HG03432 (cell line): ENCODE measurements at regions not wholly inside any gene's neighbourhood (a gene's known extent, or its start where the extent isn't known, plus 50 kb on each side); places are given as distances from the start of the nearest gene placed in this dataset.

ENCODE experiments used
- ATAC-seq: cut with Tn5 transposase; IDR thresholded peaks from one replicate; pipeline ENCODE4 v1.9.1; 2021; ENCODE audit warnings: mild to moderate bottlenecking, moderate library complexity; ENCODE audit not compliant: unreplicated experiment

DNA sequence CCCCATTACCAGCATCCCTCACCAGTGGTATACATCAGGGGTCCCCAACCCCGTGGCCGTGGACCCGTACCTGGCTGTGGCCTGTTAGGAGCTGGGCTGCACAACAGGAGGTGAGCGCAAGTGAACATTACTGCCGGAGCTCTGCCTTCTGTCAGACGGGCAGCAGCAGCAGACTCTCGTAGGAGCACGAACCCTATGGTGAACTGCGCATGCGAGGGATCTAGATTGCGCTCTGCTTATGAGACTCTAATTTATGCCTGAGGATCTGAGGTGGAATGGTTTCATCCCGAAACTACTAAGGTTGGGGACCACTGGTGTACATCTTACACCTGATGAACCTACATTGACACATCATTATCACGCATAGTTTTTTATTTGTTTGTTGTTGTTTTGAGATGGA, 52.8 kb upstream of the DHX15 start:
- ATAC-seq: no peak

- no peak for ATAC-seq
Measured at GRCh38 chr4:24638396-24638875, 54.1 kb upstream of the DHX15 start.

- ATAC-seq: no peak
Measured at GRCh38 chr4:24639714-24640113, 55.4 kb upstream of the DHX15 start.

DNA sequence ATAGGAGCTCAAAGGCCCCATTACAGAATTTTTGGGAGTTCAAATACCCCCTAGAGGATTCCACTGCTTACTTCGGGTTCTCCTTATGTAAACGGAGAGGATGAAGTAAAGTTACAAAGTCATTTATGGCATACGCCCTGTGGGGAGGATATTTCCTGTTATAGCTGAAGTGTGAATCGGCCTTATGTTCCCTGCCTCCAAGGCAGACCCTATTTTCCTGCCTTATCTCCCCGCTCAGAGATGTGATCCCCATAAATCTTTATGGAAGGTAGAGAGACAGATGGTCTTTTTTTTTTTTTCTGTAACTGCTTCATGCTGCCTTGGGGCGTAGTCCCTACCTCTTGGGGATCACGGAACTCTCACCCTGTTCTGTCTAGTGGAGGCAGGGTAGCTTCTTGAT, 56.0 kb upstream of the DHX15 start:
- no peak for ATAC-seq

- peak; percentile 72 for ATAC-seq
Measured at GRCh38 chr4:24642981-24643547, 58.7 kb upstream of the DHX15 start.

DNA sequence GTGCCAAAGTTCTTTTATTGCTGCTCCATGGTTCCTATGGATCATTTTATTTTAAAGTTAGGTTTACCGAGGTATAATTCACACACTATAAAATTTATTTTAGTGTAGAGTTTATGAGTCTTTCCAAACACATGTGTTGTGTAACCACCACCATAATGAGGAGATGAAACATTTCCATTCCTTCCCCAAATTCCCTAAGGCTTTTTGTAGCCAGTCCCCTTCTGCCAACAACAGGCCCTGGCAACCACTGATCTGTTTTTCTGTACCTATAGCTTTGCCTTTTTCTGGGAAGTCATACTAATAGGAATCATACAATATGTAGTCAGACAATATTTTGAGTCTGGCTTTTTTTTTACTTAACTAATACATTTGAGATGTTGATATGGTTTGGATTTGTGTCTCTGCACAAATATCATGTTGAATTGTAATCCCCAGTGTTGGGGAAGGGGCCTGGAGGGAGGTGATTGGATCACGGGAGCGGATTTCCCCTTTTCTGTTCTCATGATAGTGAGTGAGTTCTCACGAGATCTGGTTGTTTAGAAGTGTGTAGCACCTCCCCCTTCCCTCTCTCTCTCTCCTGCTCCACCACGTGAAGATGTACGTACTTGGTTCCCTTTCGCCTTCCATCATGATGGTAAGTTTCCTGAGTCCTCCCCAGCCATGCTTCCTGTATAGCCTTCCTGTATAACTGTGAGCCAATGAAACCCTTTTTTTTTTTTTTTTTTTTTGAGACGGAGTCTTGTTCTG, 59.6 kb upstream of the DHX15 start:
- no peak for ATAC-seq

DNA sequence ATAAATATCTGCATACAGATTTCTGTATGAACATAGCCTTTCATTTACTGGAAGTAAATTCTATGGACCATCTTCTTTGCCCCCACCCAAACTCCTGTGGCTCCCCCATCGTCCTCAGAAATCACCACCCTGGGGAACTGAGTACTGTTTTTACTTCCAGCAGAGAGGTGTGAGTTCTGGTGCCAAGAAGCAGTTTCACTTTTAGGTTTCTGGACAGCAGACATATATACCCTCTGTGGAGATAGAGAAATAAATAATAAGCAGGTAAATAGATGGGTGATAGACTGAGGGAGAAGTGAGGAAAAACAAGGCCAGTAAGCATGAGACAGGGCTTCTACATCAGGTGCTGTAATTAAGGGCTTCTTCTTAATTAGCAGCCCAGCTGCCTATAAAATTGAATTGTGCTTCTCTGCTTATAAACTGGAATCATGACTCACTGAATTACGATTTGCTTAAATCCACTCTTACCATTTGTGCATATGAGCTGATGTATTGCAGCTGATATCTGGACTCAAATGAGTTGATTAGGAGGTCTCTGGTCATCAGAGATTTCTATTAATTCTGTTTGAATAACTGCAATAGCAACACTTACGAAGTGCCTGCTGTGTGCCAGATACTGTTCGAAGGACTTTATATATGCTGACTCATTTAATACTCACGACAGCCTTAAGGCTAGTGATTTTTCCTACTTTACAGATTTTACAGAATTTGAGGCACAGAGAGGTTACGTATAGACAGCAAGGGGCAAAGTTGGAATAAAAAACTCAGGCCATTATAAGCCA, 60.8 kb upstream of the DHX15 start:
- no peak for ATAC-seq

- no peak for ATAC-seq
Measured at GRCh38 chr4:24645765-24646550, 61.6 kb upstream of the DHX15 start.

DNA sequence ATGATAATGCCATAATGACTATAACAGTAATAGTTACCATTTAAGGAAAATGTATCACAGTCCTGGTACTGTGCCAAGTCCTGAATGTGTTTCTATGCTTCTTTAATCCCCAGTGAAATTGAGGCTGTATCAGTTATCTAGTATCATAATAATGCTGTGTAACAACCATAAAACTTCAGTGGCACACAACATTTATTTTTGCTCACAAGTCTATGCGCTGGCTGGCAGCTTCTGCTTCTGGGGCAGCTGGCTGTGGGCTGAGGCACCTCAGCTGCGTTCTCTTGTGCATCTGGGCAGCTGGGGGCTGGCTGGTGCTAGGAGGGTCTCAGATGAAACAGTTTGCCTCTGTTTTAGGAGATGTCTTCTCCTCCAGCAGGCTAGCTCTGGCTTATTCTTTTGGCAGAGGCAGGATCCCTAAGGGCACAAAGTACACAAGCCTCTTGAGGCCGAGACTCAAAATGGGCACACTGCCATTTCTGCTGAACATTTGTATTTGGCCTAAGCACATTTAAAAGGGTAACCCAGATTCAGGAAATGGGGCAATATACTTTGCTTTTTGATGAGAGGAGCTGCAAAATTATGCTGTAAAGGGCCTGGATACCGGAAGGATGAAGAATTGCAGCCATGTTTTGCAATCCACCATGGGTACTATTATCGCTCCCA, 62.6 kb upstream of the DHX15 start:
- no peak for ATAC-seq

- ATAC-seq: no peak
Measured at GRCh38 chr4:24650849-24651640, 66.7 kb upstream of the DHX15 start.

- ATAC-seq: no peak
Measured at GRCh38 chr4:24655326-24655725, 71.0 kb upstream of the DHX15 start.

DNA sequence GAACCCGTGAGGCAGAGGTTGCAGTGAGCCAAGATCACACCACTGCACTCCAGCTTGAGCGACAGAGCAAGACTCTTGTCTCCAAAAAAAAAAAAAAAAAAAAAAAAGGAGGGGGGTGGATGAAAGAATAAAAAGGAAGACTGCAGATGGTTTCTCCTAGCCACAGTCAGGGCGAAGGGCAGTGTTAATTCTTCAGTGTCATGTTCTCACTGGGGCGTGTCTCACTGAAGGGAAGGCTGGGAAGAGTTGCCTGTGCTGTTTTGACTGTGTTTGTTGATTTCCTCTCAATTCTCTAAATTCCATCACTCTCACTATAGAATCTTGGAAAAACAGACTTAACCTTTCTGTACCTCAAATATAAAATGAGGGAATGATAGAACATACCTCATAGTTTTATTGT, 71.6 kb upstream of the DHX15 start:
- no peak for ATAC-seq

GRCh38 chr4:24656906-24657305, 72.6 kb upstream of the DHX15 start:
- ATAC-seq: no peak

DNA sequence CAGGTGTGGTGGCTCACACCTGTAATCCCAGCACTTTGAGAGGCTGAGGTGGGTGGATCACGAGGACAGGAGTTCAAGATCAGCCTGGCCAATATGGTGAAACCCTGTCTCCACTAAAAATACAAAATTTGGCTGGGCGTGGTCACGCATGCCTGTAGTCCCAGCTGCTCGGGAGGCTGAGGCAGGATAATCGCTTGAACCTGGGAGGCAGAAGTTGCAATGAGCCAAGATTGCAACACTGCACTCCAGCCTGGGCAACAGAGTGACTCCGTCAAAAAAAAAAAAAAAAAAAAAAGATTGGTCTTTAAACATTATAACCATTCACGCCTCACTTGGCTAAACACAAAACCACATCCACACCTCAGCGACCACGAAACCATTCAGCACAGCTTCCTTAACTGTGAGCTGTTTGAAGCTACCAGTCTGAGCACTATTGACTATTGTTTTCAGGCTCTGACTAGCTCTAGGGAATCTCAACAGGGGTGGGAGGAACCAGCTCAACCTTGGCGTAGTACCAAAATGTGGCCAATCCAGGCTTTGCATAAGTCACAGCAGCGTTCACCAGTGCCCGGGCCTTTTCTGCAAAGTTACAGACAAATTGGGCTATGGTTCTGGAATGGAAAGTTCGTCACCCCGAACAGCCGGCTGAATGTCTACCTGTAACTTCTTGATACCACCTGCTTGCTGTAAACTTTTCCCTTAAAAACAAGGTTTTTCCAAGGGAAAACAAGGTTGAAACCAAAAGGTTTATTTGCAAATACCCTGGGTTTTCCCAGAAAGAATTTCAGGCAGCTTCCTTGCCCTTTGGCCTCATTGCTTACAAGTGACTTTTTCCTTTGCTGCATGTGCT, 73.6 kb upstream of the DHX15 start:
- ATAC-seq: peak; percentile 97

- no peak for ATAC-seq
Measured at GRCh38 chr4:24659241-24659961, 75.0 kb upstream of the DHX15 start.

DNA sequence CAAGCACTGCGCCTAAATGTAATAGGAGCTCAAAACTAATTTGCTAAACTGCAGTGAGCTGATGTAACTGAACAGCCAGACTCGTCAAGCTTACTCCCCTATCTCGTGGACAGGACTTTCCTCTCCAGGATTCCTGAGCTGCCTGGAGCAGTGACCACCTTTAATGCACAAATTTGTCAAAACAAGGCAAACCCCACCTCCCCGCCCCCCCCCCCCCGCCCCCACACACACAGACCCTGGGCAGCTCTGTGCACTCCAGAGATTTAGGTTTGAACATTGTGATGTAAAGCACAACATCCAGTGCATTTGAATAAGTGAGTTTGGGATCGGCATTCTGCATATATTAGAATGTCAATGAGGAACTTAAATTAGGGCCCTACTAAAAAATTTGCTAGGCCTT, 77.7 kb upstream of the DHX15 start:
- no peak for ATAC-seq

DNA sequence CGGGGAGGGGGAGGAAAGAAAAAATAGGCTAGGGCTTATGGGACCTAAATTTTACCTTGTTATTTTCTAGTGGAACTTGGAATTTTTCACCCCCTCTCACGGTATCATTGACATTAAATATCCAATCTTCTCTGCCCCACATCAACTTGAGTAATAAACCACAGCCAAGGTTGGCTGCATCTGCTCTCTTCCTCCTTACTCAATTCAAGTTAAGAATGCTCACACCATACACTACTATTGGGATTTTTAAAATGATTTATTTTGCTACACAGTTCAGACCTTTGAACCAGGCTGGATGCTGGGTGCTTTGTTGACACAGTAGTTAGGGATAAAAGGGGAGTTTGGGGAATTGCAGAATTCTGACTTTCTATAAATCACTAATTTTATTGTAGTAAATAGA, 78.2 kb upstream of the DHX15 start:
- no peak for ATAC-seq

GRCh38 chr4:24664956-24665355, 80.6 kb upstream of the DHX15 start:
- ATAC-seq: no peak
